ENCODE measurements at regions not wholly inside any gene's neighbourhood (a gene's known extent, or its start where the extent isn't known, plus 50 kb on each side); places are given as distances from the start of the nearest gene placed in this dataset.

DNA sequence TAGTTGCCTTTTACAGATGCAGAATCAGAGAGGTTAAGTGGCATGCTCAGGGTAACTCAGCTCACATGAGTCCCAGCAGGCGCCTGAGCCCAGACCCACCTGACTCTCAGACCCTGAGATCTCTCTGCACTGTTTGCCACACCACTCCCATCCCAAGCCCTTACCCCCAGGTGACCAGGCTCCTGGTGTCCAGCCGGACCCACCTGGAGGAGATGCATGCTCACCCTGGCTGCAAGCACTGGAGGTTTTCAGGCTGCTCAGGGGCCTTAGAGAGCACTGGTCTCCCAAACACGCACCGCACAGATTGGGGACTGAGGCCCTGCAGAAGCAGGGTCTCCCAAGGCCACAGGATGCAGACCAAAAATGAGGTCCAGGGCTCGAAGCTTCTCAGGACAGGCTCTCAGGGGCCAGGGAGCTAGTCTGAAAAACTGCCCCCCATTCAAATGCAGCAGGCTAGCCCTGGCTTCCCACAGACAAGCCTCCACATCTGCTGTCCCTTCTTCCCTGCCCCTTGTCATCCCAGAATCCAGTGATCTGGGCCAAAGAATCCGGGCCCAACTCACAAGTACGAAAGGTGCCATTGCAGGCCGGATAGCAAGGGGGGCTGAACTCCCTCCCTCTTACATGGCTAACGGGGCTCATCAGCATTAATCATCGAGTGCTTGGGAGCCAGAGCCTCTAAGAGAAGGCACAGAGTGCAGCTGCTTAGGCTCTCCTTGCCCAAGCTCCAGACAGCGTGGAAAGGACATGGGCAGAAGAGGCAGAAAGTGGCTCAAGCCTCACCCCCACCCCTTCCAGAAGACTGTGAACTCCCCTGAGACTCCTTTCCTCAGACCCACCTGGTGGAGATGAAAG, 90.2 kb upstream of the PRR20G start:
- Histone ChIP-seq H3K4me3 (no peak overlapping the region), H3K4me1 (no peaks in the 10 kb centered on the region), H3K27me3 (peaks cover 0 to 22% of the 10 kb centered on the region in 2 donors), H3K27ac (no peak overlapping the region), H3K9me3 (peaks cover 0 to 19% (median 9%) of the 10 kb centered on the region in 3 donors), H3K36me3 (no peaks in the 10 kb centered on the region)
- intact Hi-C loops (cut with DNase I; ENCODE audit: low total_unique reads), result no loop called here
- DNase-seq, result no peak
- TF ChIP-seq CTCF (IDR thresholded peaks at IDR 0.05), result no peak

DNA sequence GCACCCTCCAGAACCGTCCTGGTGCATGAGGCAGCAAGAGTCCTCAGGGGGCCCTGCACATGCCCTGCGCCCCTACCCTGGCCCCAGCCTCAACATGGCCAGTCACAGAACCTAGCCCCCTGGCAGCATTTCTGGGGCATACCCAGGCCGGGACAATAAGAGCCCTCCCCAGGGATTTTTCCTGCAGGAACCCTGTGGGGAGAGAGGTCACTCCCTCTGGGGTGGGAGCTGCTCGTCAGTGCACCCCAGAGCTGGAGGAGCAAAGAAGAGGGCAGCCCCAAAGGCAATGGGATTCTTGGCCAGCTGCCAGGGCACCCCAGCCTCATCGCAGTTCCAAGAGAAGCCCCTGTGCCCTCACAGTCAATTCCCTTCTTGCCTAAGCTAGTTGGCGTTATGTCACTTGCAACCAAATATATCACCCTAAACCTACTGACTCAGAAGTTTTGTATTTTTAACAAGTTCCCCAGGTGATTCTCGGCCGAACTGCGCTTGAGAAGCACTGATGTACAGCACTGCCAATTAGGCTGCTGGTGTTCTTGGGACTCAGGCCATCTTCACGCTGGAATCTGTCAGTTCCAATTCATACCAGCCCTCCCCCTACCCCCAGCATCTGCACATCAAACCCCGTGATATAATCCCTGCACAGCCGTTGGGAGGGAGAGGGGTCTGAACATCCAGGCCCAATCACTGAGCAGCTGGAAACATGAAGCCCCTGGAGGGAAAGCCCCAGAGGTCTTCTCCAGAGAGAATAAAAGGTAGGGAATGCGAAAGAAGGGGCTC, 87.5 kb upstream of the PRR20G start:
- Histone ChIP-seq H3K36me3 (no peaks in the 10 kb centered on the region), H3K4me1 (no peaks in the 10 kb centered on the region), H3K27ac (no peak overlapping the region), H3K4me3 (no peak overlapping the region), H3K9me3 (peaks cover 0 to 9% (median 6%) of the 10 kb centered on the region in 3 donors), H3K27me3 (peaks cover 0 to 34% of the 10 kb centered on the region in 2 donors)
- no peak for TF ChIP-seq CTCF (IDR thresholded peaks at IDR 0.05)
- DNase-seq, result no peak
- intact Hi-C loops (cut with DNase I; ENCODE audit: low total_unique reads), result no loop called here

GRCh38 chr3:127374086-127375010, 86.5 kb upstream of the PRR20G start:
- intact Hi-C loops (cut with DNase I; ENCODE audit: low total_unique reads), result no loop called here
- no peak overlapping the region for H3K4me3 ChIP-seq
- peaks cover 0 to 9% (median 6%) of the 10 kb centered on the region in 3 donors for H3K9me3 ChIP-seq
- H3K36me3 ChIP-seq, result no peaks in the 10 kb centered on the region
- no peaks in the 10 kb centered on the region for H3K4me1 ChIP-seq
- no peak for DNase-seq
- H3K27me3 ChIP-seq, result peaks cover 0 to 42% of the 10 kb centered on the region in 2 donors
- H3K27ac ChIP-seq, result no peak overlapping the region
- TF ChIP-seq CTCF (IDR thresholded peaks at IDR 0.05), result no peak

DNA sequence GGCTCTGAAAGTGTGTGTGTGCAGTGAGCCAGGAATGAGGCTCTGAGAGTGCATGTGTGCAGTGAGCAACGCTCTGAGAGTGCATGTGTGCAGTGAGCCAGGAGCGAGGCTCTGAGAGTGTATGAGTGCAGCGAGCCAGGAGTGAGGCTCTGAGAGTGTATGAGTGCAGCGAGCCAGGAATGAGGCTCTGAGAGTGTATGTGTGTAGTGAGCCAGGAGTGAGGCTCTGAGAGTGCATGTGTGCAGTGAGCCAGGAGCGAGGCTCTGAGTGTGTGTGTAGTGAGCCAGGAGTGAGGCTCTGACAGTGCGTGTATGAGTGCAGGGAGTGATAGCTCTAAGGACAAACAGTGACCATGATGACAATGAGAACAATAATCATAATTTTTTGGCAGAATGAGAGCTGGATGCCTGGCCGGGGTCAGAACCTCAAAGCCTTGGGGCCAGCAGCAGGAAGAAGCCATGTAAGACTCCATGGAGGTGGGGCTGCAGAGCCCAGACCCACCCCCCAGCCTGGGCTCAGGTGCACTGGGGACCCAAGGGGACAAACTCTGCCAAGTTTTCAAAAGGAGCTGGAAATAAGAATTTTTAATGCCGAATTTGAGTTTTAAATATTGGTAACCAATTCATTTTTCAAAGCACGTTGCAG, 85.7 kb upstream of the PRR20G start:
- no peaks in the 10 kb centered on the region for H3K4me1 ChIP-seq
- peaks cover 0 to 9% (median 6%) of the 10 kb centered on the region in 3 donors for H3K9me3 ChIP-seq
- no peak overlapping the region for H3K4me3 ChIP-seq
- intact Hi-C loops (cut with DNase I; ENCODE audit: low total_unique reads), result no loop called here
- H3K36me3 ChIP-seq, result no peaks in the 10 kb centered on the region
- peaks cover 0 to 40% of the 10 kb centered on the region in 2 donors for H3K27me3 ChIP-seq
- H3K27ac ChIP-seq, result no peak overlapping the region
- no peak for DNase-seq
- no peak for TF ChIP-seq CTCF (IDR thresholded peaks at IDR 0.05)

GRCh38 chr3:127371846-127372245, 84.0 kb upstream of the PRR20G start:
- TF ChIP-seq CTCF (IDR thresholded peaks at IDR 0.05), result no peak
- Histone ChIP-seq H3K27ac (no peak overlapping the region), H3K4me1 (no peaks in the 10 kb centered on the region), H3K36me3 (no peaks in the 10 kb centered on the region), H3K27me3 (peaks cover 0 to 40% of the 10 kb centered on the region in 2 donors), H3K4me3 (no peak overlapping the region), H3K9me3 (peaks cover 0 to 9% (median 6%) of the 10 kb centered on the region in 3 donors)
- no peak for DNase-seq
- intact Hi-C loops (cut with DNase I; ENCODE audit: low total_unique reads), result no loop called here
